ENCODE measurements at regions not wholly inside any gene's neighbourhood (a gene's known extent, or its start where the extent isn't known, plus 50 kb on each side); places are given as distances from the start of the nearest gene placed in this dataset.

DNA sequence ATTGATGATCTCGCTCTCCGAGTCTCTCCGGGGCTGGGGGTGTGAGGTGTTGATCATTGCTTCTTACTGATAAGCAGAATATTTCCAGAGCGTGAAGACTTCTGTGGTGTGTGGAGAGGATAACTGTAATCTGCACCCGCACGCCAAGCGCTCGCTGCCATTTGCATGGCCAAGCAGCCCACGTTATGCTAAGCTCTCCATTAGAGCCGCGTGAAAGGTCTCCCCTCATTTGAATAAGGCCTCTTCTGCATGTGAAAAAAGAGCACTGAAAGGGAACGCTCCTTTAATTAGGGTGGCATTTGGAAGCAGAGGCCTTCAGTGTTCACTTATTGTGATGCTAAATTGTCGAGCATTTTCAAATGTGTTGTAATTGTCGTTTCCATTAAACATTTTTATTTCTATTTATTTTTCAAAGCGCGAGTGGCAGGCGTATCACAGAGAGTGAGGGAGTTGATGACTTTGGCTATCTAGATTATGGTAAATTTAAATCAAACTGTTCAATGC lies 163.6 kb upstream of the IRX2 start:
- H3K27ac ChIP-seq, result no peak overlapping the region
- H3K9me3 ChIP-seq, result no peaks in the 10 kb centered on the region
- no peaks in the 10 kb centered on the region for H3K4me1 ChIP-seq (replicated peaks)
- no peaks in the 10 kb centered on the region for H3K27me3 ChIP-seq (replicated peaks; ENCODE audit: insufficient read depth)
- WGBS, result 56% methylated on average over 17 of the region's 17 CpGs
- no peak for TF ChIP-seq POLR2AphosphoS5 (IDR thresholded peaks at IDR 0.05)
- no peak for TF ChIP-seq POLR2A (IDR thresholded peaks at IDR 0.05)
- TF ChIP-seq, protein P1, sequence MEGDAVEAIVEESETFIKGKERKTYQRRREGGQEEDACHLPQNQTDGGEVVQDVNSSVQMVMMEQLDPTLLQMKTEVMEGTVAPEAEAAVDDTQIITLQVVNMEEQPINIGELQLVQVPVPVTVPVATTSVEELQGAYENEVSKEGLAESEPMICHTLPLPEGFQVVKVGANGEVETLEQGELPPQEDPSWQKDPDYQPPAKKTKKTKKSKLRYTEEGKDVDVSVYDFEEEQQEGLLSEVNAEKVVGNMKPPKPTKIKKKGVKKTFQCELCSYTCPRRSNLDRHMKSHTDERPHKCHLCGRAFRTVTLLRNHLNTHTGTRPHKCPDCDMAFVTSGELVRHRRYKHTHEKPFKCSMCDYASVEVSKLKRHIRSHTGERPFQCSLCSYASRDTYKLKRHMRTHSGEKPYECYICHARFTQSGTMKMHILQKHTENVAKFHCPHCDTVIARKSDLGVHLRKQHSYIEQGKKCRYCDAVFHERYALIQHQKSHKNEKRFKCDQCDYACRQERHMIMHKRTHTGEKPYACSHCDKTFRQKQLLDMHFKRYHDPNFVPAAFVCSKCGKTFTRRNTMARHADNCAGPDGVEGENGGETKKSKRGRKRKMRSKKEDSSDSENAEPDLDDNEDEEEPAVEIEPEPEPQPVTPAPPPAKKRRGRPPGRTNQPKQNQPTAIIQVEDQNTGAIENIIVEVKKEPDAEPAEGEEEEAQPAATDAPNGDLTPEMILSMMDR (IDR thresholded peaks at IDR 0.05), result no peak
- intact Hi-C loops (cut with DNase I), result no loop called here
- no peaks in the 10 kb centered on the region for H3K36me3 ChIP-seq
- no peak overlapping the region for H3K4me3 ChIP-seq
- DNase-seq (ENCODE audit: low spot score), result no peak

DNA sequence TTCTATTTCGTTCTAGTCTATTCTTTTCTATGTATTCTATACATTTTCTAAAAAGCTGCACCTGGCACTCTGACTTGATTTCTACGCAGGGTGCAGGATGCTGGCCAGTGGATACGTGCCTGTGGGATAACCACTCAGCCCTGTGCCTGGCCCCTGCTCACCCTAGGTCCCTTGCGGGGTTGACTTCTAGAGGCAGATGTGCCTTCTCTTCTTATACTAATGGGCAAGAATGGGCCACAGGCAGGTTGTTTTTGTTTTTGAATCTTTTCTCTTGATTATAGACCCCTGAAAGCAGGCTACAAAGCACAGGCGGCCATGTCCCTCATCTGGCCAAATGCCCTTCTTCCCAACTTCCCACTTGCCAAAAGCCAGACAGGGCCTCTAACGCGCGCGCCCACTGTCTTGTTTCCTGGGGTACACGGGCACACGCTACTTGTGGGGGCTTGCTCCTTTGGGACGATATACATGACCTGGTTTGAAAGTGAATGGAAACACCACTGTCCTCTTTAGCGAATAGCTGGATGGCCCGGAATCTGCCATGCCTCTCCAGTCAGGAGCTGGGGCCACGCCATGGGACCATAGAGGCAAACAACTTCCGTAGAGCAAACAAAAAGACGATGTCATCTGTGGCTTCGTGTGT lies 162.7 kb upstream of the IRX2 start:
- H3K4me1 ChIP-seq (replicated peaks), result no peaks in the 10 kb centered on the region
- no peak overlapping the region for H3K27ac ChIP-seq
- H3K9me3 ChIP-seq, result no peaks in the 10 kb centered on the region
- no peak for DNase-seq (ENCODE audit: low spot score)
- TF ChIP-seq, protein P1 (IDR thresholded peaks at IDR 0.05), result no peak
- TF ChIP-seq POLR2AphosphoS5 (IDR thresholded peaks at IDR 0.05), result no peak
- TF ChIP-seq POLR2A (IDR thresholded peaks at IDR 0.05), result no peak
- intact Hi-C loops (cut with DNase I), result no loop called here
- no peak overlapping the region for H3K4me3 ChIP-seq
- H3K36me3 ChIP-seq, result no peaks in the 10 kb centered on the region
- WGBS, result 84% methylated on average over 18 of the region's 18 CpGs
- no peaks in the 10 kb centered on the region for H3K27me3 ChIP-seq (replicated peaks; ENCODE audit: insufficient read depth)

DNA sequence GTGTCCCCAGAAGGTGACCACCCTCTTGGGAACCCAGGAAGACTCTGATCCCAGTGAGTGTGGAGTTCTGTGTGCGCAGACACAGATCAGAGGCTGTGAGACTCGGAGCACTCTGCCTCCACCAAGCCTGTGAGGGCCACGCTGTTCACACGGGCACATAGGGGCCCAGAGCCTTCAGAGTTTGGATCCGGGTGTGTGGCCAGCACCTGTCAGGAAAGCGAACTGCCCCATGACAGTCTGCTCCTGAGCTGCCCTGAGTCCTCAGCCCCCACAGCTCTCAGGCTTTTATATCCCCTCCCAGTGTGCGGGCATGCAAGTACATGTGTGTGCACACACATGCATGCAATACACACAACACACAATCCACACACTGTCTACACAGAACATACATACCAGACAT lies 161.8 kb upstream of the IRX2 start:
- H3K4me1 ChIP-seq (replicated peaks), result no peaks in the 10 kb centered on the region
- no peaks in the 10 kb centered on the region for H3K36me3 ChIP-seq
- 85% methylated on average over 7 of the region's 7 CpGs for WGBS

DNA sequence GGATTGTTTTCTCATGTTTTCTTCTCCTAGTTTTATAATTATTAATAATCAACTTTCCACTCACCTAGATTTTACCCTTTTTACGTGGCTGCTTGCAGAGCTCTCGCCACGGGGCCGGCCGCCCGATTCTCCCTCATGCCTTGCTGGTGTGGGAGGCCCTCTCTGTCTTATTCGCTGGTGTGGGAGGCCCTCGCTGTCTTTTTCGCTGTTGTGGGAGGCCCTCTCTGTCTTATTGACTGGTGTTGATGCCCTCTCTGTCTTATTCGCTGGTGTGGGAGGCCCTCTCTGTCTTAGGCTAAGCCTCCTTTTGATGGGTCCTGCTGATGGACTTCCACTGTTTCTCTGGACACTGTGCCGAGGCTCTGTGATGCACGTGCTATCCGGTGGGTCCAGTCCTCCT lies 161.3 kb upstream of the IRX2 start:
- Histone ChIP-seq H3K27ac (no peak overlapping the region), H3K4me3 (no peak overlapping the region), H3K27me3 (replicated peaks; ENCODE audit: insufficient read depth) (no peaks in the 10 kb centered on the region), H3K4me1 (replicated peaks) (no peaks in the 10 kb centered on the region), H3K36me3 (no peaks in the 10 kb centered on the region), H3K9me3 (no peaks in the 10 kb centered on the region)
- intact Hi-C loops (cut with DNase I), result no loop called here
- TF ChIP-seq, protein P1 (IDR thresholded peaks at IDR 0.05), result no peak
- no peak for TF ChIP-seq POLR2AphosphoS5 (IDR thresholded peaks at IDR 0.05)
- TF ChIP-seq POLR2A (IDR thresholded peaks at IDR 0.05), result no peak
- no peak for DNase-seq (ENCODE audit: low spot score)
- whole genome bisulfite sequencing, result 89% methylated on average over 13 of the region's 13 CpGs

More for the DNA sequence above, 161.8 kb upstream of the IRX2 start:
- no peak overlapping the region for H3K4me3 ChIP-seq
- H3K27ac ChIP-seq, result no peak overlapping the region
- DNase-seq (ENCODE audit: low spot score), result no peak
- no peaks in the 10 kb centered on the region for H3K9me3 ChIP-seq
- intact Hi-C loops (cut with DNase I), result no loop called here
- TF ChIP-seq POLR2A (IDR thresholded peaks at IDR 0.05) (no peak), POLR2AphosphoS5 (IDR thresholded peaks at IDR 0.05) (no peak)
- TF ChIP-seq, protein P1 (IDR thresholded peaks at IDR 0.05), result no peak
- no peaks in the 10 kb centered on the region for H3K27me3 ChIP-seq (replicated peaks; ENCODE audit: insufficient read depth)
